ENCODE measurements at regions not wholly inside any gene's neighbourhood (a gene's known extent, or its start where the extent isn't known, plus 50 kb on each side); places are given as distances from the start of the nearest gene placed in this dataset.

DNA sequence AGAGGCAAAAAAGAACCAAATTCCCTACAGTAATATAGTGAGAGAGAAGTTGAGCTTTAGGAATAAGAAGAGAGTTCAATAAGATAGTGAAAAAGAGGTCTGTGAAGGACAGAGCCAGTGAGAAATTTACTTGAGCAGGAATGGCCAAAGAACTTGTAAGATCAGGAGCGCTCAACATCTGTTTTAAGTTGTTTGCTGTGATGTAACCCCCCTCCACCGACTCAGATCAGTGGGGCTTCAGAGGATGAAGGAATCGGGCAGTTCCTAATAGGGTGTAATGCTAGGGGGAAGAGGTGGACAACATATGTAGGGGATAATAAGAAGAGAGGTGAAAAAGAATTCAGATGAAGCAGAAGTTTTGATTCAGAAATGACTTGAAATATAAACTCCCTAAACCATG is 85.3 kb upstream of the FNDC3A start:
- no peaks in the 10 kb centered on the region for H3K36me3 ChIP-seq (replicated peaks in 1 of 2; ENCODE audit: control insufficient read depth in 1 of 2, insufficient read depth in 2 of 2, low read length in 2 of 2)
- no peak overlapping the region for H2AFZ ChIP-seq (ENCODE audit: insufficient read depth, low read depth, low read length, poor library complexity, severe bottlenecking)
- H3K4me1 Mint-ChIP-seq, result peaks cover 25% of the 10 kb centered on the region
- DNase-seq, result no peak
- peaks cover 15 to 17% of the 10 kb centered on the region in 2 donors for H3K4me1 ChIP-seq (ENCODE audit: control insufficient read depth in 1 of 2, insufficient read depth in 2 of 2, low read length in 2 of 2)
- no peaks in the 10 kb centered on the region for H4K20me1 ChIP-seq (ENCODE audit: insufficient read depth, low read length)
- no peak overlapping the region for H3K4me3 ChIP-seq (replicated peaks in 1 of 3; ENCODE audit: low read depth in 2 of 3, low read length in 3 of 3)
- no peaks in the 10 kb centered on the region for H3K27me3 Mint-ChIP-seq (ENCODE audit: low read depth in 3 of 3)
- H3K9me3 ChIP-seq (replicated peaks in 1 of 2; ENCODE audit: control insufficient read depth in 1 of 2, insufficient read depth in 1 of 2, low read length in 2 of 2), result no peaks in the 10 kb centered on the region
- no peak overlapping the region for H3K4me2 ChIP-seq (replicated peaks; ENCODE audit: extremely low read depth, low read length, poor library complexity, severe bottlenecking)
- peaks cover 0 to 2% (median 0%) of the 10 kb centered on the region in 7 donors for H3K9me3 Mint-ChIP-seq
- no peak overlapping the region for H3K9ac ChIP-seq (ENCODE audit: insufficient read depth, low read length, poor library complexity, severe bottlenecking)
- H3K27ac ChIP-seq (ENCODE audit: low read depth in 1 of 2, low read length in 2 of 2), result no peak overlapping the region
- intact Hi-C loops (cut with micrococcal nuclease), result no loop called here
- no peak overlapping the region for H3K4me3 Mint-ChIP-seq
- no peaks in the 10 kb centered on the region for H3K79me2 ChIP-seq (ENCODE audit: insufficient read depth, low read length)
- H3K27ac Mint-ChIP-seq, result peak overlapping the region in 1 of 7 donors; percentile 11
- peaks cover 0 to 6% of the 10 kb centered on the region in 2 donors for H3K36me3 Mint-ChIP-seq
- TF ChIP-seq, protein P1, sequence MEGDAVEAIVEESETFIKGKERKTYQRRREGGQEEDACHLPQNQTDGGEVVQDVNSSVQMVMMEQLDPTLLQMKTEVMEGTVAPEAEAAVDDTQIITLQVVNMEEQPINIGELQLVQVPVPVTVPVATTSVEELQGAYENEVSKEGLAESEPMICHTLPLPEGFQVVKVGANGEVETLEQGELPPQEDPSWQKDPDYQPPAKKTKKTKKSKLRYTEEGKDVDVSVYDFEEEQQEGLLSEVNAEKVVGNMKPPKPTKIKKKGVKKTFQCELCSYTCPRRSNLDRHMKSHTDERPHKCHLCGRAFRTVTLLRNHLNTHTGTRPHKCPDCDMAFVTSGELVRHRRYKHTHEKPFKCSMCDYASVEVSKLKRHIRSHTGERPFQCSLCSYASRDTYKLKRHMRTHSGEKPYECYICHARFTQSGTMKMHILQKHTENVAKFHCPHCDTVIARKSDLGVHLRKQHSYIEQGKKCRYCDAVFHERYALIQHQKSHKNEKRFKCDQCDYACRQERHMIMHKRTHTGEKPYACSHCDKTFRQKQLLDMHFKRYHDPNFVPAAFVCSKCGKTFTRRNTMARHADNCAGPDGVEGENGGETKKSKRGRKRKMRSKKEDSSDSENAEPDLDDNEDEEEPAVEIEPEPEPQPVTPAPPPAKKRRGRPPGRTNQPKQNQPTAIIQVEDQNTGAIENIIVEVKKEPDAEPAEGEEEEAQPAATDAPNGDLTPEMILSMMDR (IDR thresholded peaks at IDR 0.05), result no peak
- WGBS (ENCODE audit: insufficient coverage), result no CpG with 5 or more reads among the region's 3 CpGs
- no peaks in the 10 kb centered on the region for H3K27me3 ChIP-seq (ENCODE audit: control insufficient read depth in 2 of 2, insufficient read depth in 2 of 2, low read length in 2 of 2)

DNA sequence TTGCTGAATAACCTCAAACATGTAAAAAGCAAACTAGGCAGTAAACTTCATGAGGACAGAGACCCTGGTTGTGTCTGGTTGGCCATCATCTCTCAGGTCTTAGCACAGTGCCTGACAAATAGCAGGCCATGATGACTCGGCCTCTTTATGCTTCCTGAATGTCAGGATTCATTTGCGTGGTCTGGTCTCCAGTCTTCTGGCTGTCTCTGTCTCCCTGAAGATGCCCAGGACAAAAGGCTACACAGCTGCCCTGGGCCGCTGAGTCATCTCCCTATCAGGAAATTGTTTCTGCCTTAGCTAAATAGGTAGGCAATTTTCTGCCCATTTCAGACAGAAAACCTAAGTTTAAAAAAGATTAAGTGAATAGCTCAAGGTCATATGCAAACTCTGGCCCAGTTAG is 84.1 kb upstream of the FNDC3A start:
- TF ChIP-seq, protein P1 (IDR thresholded peaks at IDR 0.05), result no peak
- Mint-ChIP-seq H3K9me3 (peaks cover 0 to 4% (median 0%) of the 10 kb centered on the region in 7 donors), H3K36me3 (peaks cover 0 to 6% of the 10 kb centered on the region in 2 donors), H3K4me1 (peaks cover 29% of the 10 kb centered on the region), H3K4me3 (no peak overlapping the region), H3K27ac (peak overlapping the region in 5 of 7 donors; percentile 46 to 87 (median 78)), H3K27me3 (ENCODE audit: low read depth in 3 of 3) (no peaks in the 10 kb centered on the region)
- Histone ChIP-seq H3K4me2 (replicated peaks; ENCODE audit: extremely low read depth, low read length, poor library complexity, severe bottlenecking) (no peak overlapping the region), H3K4me1 (ENCODE audit: control insufficient read depth in 1 of 2, insufficient read depth in 2 of 2, low read length in 2 of 2) (peaks cover 19 to 20% of the 10 kb centered on the region in 2 donors), H3K9ac (ENCODE audit: insufficient read depth, low read length, poor library complexity, severe bottlenecking) (no peak overlapping the region), H3K27ac (ENCODE audit: low read depth in 1 of 2, low read length in 2 of 2) (no peak overlapping the region), H3K9me3 (replicated peaks in 1 of 2; ENCODE audit: control insufficient read depth in 1 of 2, insufficient read depth in 1 of 2, low read length in 2 of 2) (no peaks in the 10 kb centered on the region), H3K4me3 (replicated peaks in 1 of 3; ENCODE audit: low read depth in 2 of 3, low read length in 3 of 3) (no peak overlapping the region), H4K20me1 (ENCODE audit: insufficient read depth, low read length) (no peaks in the 10 kb centered on the region), H2AFZ (ENCODE audit: insufficient read depth, low read depth, low read length, poor library complexity, severe bottlenecking) (no peak overlapping the region), H3K79me2 (ENCODE audit: insufficient read depth, low read length) (no peaks in the 10 kb centered on the region), H3K36me3 (replicated peaks in 1 of 2; ENCODE audit: control insufficient read depth in 1 of 2, insufficient read depth in 2 of 2, low read length in 2 of 2) (no peaks in the 10 kb centered on the region), H3K27me3 (ENCODE audit: control insufficient read depth in 2 of 2, insufficient read depth in 2 of 2, low read length in 2 of 2) (no peaks in the 10 kb centered on the region)
- intact Hi-C loops (cut with micrococcal nuclease), result no loop called here
- peak; percentile 25 to 69 (median 58) for DNase-seq
- 33% methylated on average over 3 of the region's 3 CpGs for WGBS (ENCODE audit: insufficient coverage)
